ENCODE measurements at regions not wholly inside any gene's neighbourhood (a gene's known extent, or its start where the extent isn't known, plus 50 kb on each side); places are given as distances from the start of the nearest gene placed in this dataset.
"Not testable (repeated sequence)": the region's sequence is repeated elsewhere in the genome, so short reads cannot be mapped to it uniquely, and the experiment has no call there.

- DNase-seq (ENCODE audit: low spot score in 2 of 2) (no peak), ATAC-seq (no peak)
- H3K36me3 Mint-ChIP-seq: no peaks in the 10 kb centered on the region
- H3K4me1 Mint-ChIP-seq: no peaks in the 10 kb centered on the region
- H3K9me3 Mint-ChIP-seq: peaks cover 7% of the 10 kb centered on the region
- H3K27ac Mint-ChIP-seq: no peak overlapping the region
- no peak overlapping the region for H3K4me3 Mint-ChIP-seq
Observed at GRCh38 chr2:59833941-59834340, 719.5 kb downstream of the BCL11A start.

- no peak for DNase-seq (ENCODE audit: low spot score in 2 of 2)
- Mint-ChIP-seq H3K4me3 (no peak overlapping the region), H3K36me3 (no peaks in the 10 kb centered on the region), H3K9me3 (peaks cover 7% of the 10 kb centered on the region), H3K4me1 (no peaks in the 10 kb centered on the region), H3K27ac (no peak overlapping the region)
- ATAC-seq: no peak
Observed at GRCh38 chr2:59830601-59831000, 722.9 kb downstream of the BCL11A start.

DNA sequence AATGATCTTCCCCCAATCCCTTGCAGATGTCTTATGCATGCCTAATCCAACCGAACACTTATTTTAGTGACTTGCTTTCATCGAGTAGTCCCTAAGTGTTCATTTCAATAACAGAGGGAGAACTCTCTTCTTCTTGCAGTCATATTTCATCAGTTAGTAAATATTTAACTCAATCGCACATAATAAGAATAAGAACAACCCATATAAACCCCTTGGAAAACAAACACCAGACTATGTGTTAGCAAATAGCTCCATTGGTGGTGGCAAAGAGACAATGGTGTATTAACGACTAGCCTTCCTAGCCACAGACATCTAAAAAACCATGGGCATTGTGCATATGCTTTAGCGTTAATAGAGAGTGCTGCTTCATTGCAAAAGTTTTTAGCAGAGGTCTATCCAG, 725.8 kb downstream of the BCL11A start:
- H3K27ac Mint-ChIP-seq: no peak overlapping the region
- no peaks in the 10 kb centered on the region for H3K4me1 Mint-ChIP-seq
- ATAC-seq: no peak
- no peaks in the 10 kb centered on the region for H3K36me3 Mint-ChIP-seq
- no peak overlapping the region for H3K4me3 Mint-ChIP-seq
- peaks cover 2% of the 10 kb centered on the region for H3K9me3 Mint-ChIP-seq
- DNase-seq (ENCODE audit: low spot score in 2 of 2): no peak

DNA sequence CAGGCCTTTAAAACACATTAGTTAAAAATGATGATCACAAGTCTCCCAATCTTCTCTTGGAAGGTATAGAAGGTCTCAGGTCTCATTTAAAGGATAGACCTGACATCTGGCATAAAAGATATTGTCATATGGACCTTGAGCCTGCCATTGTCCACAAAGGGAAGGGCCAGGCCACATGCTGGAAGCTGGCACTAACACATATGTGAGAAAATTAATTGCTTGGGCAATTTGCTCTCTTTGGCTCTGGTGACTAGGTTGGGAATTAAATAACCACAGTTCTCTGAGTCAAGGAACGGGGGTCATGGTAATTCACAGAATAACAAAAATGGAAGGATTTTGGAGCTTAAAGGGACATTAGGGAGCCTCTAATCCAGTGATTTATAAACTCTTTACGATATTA, 727.3 kb downstream of the BCL11A start:
- H3K36me3 Mint-ChIP-seq: no peaks in the 10 kb centered on the region
- no peak overlapping the region for H3K27ac Mint-ChIP-seq
- H3K9me3 Mint-ChIP-seq: peaks cover 2% of the 10 kb centered on the region
- no peaks in the 10 kb centered on the region for H3K4me1 Mint-ChIP-seq
- no peak overlapping the region for H3K4me3 Mint-ChIP-seq
- no peak for DNase-seq (ENCODE audit: low spot score in 2 of 2)
- ATAC-seq: no peak

DNA sequence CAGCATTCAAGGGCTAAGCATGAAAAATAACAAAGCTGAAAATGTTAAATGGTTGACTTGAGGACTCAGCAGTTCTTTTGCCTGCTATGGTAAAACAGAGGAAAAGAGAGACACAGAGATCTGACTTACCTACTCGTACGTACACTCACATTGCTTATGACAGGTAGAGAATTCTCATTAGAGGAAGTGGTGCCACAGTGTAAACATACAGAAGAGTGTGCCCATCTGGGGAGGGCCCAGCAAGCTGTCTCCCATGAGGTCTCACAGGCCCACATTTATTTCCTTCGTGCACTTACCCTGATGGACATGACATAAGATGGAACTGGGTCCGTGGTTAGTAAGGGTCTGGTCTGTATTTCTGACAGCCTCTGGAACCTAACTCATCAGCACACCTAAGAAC, 729.1 kb downstream of the BCL11A start:
- Mint-ChIP-seq H3K9me3 (peaks cover under 1% of the 10 kb centered on the region), H3K27ac (no peak overlapping the region), H3K4me3 (no peak overlapping the region), H3K4me1 (no peaks in the 10 kb centered on the region), H3K36me3 (no peaks in the 10 kb centered on the region)
- DNase-seq (ENCODE audit: low spot score in 2 of 2) (no peak), ATAC-seq (no peak)

- Mint-ChIP-seq H3K4me1 (no peaks in the 10 kb centered on the region), H3K27ac (no peak overlapping the region), H3K9me3 (peaks cover 2% of the 10 kb centered on the region)
Observed at GRCh38 chr2:59816075-59816474, 737.4 kb downstream of the BCL11A start.

DNA sequence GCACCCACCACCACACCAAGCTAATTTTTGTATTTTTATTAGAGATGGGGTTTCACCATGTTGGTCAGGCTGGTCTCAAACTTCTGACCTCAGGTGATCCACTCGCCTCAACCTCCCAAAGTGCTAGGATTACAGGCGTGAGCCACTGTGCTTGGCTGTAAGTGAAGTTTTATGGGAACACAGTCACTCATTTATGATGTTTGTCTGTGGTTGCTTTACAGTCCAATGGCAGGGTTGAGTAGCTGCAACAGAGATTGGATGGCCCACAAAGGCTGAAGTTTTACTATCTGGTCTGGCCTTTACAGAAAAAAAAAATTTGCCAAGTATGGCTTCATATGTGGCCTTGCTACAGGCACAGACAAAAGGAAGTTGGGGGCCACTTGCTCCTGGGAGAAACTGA, 743.2 kb downstream of the BCL11A start:
- not testable (repeated sequence) for H3K9me3 Mint-ChIP-seq; H3K4me1 Mint-ChIP-seq; ATAC-seq; H3K36me3 Mint-ChIP-seq; H3K27ac Mint-ChIP-seq; DNase-seq (ENCODE audit: low spot score in 2 of 2); H3K4me3 Mint-ChIP-seq

More at GRCh38 chr2:59816075-59816474, 737.4 kb downstream of the BCL11A start:
- DNase-seq (ENCODE audit: low spot score in 2 of 2) (no peak), ATAC-seq (no peak)
- H3K4me3 Mint-ChIP-seq: no peak overlapping the region
- H3K36me3 Mint-ChIP-seq: no peaks in the 10 kb centered on the region

GRCh38 chr2:59806486-59806885, 747.0 kb downstream of the BCL11A start:
- no peaks in the 10 kb centered on the region for H3K36me3 Mint-ChIP-seq
- no peak overlapping the region for H3K27ac Mint-ChIP-seq
- ATAC-seq (no peak), DNase-seq (ENCODE audit: low spot score in 2 of 2) (no peak)
- no peak overlapping the region for H3K4me3 Mint-ChIP-seq
- H3K9me3 Mint-ChIP-seq: peaks cover 7% of the 10 kb centered on the region
- H3K4me1 Mint-ChIP-seq: no peaks in the 10 kb centered on the region

DNA sequence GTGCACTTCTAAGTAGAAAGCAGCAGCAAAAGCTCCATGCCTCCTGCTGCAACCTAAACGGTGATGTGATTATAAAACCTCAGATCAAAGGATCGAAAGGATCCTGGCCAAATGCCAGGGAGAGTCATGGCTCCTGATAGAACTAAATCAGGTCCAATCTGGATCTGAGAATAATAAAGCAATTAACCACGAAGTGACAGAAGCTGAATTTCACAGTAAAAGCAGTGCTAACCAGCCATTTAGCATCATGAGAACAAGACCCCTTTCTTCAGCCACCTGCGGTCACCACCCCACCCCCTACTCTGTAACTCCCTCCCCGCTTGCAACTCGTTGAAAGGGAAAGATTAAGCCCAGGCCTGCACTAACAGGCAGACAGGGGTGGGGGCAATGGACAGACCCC, 748.7 kb downstream of the BCL11A start:
- ATAC-seq: no peak
- Mint-ChIP-seq H3K27ac (no peak overlapping the region), H3K4me3 (no peak overlapping the region), H3K36me3 (no peaks in the 10 kb centered on the region), H3K4me1 (no peaks in the 10 kb centered on the region), H3K9me3 (peaks cover 4% of the 10 kb centered on the region)
- no peak for DNase-seq (ENCODE audit: low spot score in 2 of 2)

DNA sequence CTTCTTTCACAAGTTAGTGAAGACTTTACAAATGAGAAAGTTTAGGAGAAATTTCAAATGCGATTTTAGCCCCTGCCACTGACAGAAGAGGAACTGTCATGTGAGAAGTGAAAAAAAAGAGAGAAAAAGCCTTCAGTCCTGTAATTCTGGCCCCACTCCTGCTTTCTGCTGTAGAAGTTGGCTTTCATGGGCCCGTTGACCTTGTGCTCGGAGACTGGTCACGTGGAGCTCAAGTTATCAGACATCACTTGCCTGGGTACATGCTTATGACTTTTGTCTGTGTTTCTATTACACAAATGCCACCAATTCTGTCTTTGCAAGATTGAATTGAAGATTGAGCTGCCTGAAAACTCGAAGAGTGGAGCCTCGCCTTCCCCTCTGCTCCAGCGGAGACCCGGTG, 749.9 kb downstream of the BCL11A start:
- Mint-ChIP-seq H3K27ac (no peak overlapping the region), H3K36me3 (no peaks in the 10 kb centered on the region), H3K9me3 (peaks cover 8% of the 10 kb centered on the region), H3K4me3 (no peak overlapping the region), H3K4me1 (no peaks in the 10 kb centered on the region)
- ATAC-seq (no peak), DNase-seq (ENCODE audit: low spot score in 2 of 2) (no peak)

- Mint-ChIP-seq H3K27ac (no peak overlapping the region), H3K9me3 (peaks cover 10% of the 10 kb centered on the region), H3K4me1 (no peaks in the 10 kb centered on the region), H3K4me3 (no peak overlapping the region), H3K36me3 (no peaks in the 10 kb centered on the region)
- no peak for ATAC-seq
- no peak for DNase-seq (ENCODE audit: low spot score in 2 of 2)
Observed at GRCh38 chr2:59798687-59799232, 754.7 kb downstream of the BCL11A start.

DNA sequence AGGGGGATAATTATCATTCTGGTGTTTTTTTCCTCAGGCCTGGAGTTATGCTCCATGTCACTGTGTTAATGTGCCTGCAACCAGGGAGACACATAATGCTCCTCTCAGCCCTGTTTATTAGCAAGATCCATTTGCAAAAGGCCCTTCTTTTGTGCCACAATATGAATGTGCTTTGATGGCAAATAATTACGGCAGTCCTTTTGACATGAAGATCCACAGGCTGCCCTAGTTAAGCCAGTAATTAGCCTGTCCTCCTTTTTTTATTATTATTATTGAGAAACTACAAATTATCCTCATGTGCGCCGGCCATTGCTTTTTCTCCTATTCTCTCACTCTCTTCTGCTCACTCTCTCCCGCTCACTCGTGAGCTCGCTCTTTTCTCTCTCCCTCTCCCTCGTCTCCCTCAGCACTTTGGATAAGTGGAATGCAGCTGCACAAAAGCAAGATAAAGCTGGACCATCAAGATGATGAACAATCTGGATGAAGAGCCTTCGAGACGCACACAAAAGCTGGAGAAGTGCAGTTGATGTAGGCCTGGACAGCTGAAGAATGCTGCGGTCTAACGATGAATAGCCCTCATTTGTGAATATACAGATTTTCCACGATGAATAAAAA, 762.3 kb downstream of the BCL11A start:
- ATAC-seq (no peak), DNase-seq (ENCODE audit: low spot score in 2 of 2) (no peak)
- Mint-ChIP-seq H3K36me3 (no peaks in the 10 kb centered on the region), H3K27ac (no peak overlapping the region), H3K4me1 (no peaks in the 10 kb centered on the region), H3K4me3 (no peak overlapping the region), H3K9me3 (peaks cover 12% of the 10 kb centered on the region)

GRCh38 chr2:59790186-59791003, 763.1 kb downstream of the BCL11A start:
- ATAC-seq: no peak
- H3K4me3 Mint-ChIP-seq: no peak overlapping the region
- no peaks in the 10 kb centered on the region for H3K36me3 Mint-ChIP-seq

GRCh38 chr2:59789523-59789922, 763.9 kb downstream of the BCL11A start:
- peaks cover 12% of the 10 kb centered on the region for H3K9me3 Mint-ChIP-seq
- H3K36me3 Mint-ChIP-seq: no peaks in the 10 kb centered on the region
- no peak overlapping the region for H3K4me3 Mint-ChIP-seq
- no peak for ATAC-seq
- no peak overlapping the region for H3K27ac Mint-ChIP-seq
- no peak for DNase-seq (ENCODE audit: low spot score in 2 of 2)
- H3K4me1 Mint-ChIP-seq: no peaks in the 10 kb centered on the region

More at GRCh38 chr2:59790186-59791003, 763.1 kb downstream of the BCL11A start:
- no peak overlapping the region for H3K27ac Mint-ChIP-seq
- H3K9me3 Mint-ChIP-seq: peaks cover 12% of the 10 kb centered on the region
- DNase-seq (ENCODE audit: low spot score in 2 of 2): no peak
- H3K4me1 Mint-ChIP-seq: no peaks in the 10 kb centered on the region

DNA sequence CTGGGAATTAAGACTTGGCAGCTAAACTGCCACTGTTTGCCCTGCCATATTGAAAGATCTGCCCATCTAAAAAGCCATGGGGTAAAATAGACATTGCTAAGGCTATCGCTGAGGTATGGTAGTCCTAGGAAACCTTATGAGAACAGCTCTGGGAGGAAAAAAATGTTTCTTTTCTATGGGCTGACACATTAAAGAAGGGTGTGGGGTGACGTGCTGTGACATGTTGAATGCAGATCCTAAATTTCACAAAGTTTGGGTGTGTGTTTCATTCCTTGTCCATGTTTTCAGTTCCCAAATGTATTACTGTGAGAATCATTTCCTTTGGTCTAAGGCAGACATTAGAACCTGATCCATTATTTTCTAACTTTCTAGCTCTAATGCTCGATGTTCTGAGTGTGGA, 766.4 kb downstream of the BCL11A start:
- Mint-ChIP-seq H3K4me3 (no peak overlapping the region), H3K36me3 (no peaks in the 10 kb centered on the region), H3K27ac (no peak overlapping the region), H3K4me1 (no peaks in the 10 kb centered on the region), H3K9me3 (peaks cover 20% of the 10 kb centered on the region)
- DNase-seq (ENCODE audit: low spot score in 2 of 2): no peak
- ATAC-seq: no peak

GRCh38 chr2:59786684-59787083, 766.8 kb downstream of the BCL11A start:
- H3K4me3 Mint-ChIP-seq: no peak overlapping the region
- H3K27ac Mint-ChIP-seq: no peak overlapping the region

More at GRCh38 chr2:59786684-59787083, 766.8 kb downstream of the BCL11A start:
- no peak for DNase-seq (ENCODE audit: low spot score in 2 of 2)
- H3K36me3 Mint-ChIP-seq: no peaks in the 10 kb centered on the region
- H3K4me1 Mint-ChIP-seq: no peaks in the 10 kb centered on the region
- peaks cover 20% of the 10 kb centered on the region for H3K9me3 Mint-ChIP-seq
- ATAC-seq: no peak
